ENCODE measurements at regions not wholly inside any gene's neighbourhood (a gene's known extent, or its start where the extent isn't known, plus 50 kb on each side); places are given as distances from the start of the nearest gene placed in this dataset.

DNA sequence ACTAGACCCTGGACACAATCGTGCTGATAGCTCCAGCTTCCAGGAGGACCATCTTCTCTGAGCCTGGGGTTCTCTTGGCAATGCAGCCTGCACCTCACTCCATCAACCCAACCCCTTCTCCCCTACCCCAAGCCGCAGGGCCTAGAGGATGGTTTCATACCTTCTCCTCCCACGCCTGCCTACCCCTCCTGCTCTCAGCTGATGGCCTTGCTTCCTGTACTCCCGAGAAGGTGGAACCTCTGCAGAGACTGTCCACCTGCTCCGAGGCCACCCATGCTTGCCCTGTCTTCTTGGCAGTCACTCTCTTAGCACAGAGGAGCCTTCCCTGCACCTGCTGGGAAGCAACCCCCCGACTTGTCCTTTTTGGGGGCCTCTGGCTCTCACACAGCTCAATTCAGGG, 241.9 kb downstream of the IRX2 start:
- no peak for TF ChIP-seq POLR2A (IDR thresholded peaks at IDR 0.05)
- TF ChIP-seq, protein P1, sequence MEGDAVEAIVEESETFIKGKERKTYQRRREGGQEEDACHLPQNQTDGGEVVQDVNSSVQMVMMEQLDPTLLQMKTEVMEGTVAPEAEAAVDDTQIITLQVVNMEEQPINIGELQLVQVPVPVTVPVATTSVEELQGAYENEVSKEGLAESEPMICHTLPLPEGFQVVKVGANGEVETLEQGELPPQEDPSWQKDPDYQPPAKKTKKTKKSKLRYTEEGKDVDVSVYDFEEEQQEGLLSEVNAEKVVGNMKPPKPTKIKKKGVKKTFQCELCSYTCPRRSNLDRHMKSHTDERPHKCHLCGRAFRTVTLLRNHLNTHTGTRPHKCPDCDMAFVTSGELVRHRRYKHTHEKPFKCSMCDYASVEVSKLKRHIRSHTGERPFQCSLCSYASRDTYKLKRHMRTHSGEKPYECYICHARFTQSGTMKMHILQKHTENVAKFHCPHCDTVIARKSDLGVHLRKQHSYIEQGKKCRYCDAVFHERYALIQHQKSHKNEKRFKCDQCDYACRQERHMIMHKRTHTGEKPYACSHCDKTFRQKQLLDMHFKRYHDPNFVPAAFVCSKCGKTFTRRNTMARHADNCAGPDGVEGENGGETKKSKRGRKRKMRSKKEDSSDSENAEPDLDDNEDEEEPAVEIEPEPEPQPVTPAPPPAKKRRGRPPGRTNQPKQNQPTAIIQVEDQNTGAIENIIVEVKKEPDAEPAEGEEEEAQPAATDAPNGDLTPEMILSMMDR (IDR thresholded peaks at IDR 0.05) = no peak

All from body of pancreas (tissue), 4 donors.